ENCODE measurements at regions not wholly inside any gene's neighbourhood (a gene's known extent, or its start where the extent isn't known, plus 50 kb on each side); places are given as distances from the start of the nearest gene placed in this dataset.

DNA sequence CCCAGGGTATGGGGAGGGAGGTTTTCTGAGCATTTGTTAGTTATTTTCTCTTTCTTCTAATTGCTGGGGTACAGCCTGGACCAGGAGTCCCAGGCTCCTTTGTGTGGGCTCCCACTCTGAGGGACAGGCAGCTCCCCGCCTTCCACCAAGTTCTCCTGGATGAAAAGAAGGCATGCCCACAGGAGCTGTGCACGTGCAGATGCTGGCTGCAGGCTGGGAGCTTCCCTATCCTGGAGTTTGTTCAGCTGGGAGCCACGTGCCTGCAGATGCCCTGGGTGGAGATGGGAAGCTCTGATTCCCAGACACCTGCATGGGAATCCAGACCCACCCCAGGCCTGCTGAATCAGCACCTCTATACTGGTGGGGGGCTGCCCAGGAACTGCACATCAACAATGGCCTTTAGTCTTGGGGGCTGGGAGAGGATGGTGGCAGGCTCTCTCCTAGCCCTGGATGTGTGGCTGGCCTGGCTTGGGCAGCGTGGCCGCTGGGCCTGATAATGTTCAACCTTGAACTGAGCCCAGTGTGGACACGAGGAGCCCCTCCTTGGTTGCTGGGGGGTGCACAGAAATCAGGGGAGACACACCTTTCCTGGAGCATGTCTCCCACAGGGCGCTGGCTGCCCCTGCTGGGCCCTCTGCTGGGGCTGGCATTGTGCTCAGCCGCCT lies 233.6 kb upstream of the HS6ST1 start:
- TF ChIP-seq, protein P1, sequence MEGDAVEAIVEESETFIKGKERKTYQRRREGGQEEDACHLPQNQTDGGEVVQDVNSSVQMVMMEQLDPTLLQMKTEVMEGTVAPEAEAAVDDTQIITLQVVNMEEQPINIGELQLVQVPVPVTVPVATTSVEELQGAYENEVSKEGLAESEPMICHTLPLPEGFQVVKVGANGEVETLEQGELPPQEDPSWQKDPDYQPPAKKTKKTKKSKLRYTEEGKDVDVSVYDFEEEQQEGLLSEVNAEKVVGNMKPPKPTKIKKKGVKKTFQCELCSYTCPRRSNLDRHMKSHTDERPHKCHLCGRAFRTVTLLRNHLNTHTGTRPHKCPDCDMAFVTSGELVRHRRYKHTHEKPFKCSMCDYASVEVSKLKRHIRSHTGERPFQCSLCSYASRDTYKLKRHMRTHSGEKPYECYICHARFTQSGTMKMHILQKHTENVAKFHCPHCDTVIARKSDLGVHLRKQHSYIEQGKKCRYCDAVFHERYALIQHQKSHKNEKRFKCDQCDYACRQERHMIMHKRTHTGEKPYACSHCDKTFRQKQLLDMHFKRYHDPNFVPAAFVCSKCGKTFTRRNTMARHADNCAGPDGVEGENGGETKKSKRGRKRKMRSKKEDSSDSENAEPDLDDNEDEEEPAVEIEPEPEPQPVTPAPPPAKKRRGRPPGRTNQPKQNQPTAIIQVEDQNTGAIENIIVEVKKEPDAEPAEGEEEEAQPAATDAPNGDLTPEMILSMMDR (IDR thresholded peaks at IDR 0.05) = no peak
- TF ChIP-seq POLR2A (IDR thresholded peaks at IDR 0.05) = no peak

Data from ovary (tissue), 3 donors.